Gastrocnemius medialis (tissue), 4 donors: ENCODE measurements at regions not wholly inside any gene's neighbourhood (a gene's known extent, or its start where the extent isn't known, plus 50 kb on each side); places are given as distances from the start of the nearest gene placed in this dataset.

Source experiments
- CTCF ChIP-seq, 5 experiments: fragments of 450-650 bp in 3 of 5; fragments of 200-600 bp in 2 of 5; sonication (generic) in 2 of 5; IDR thresholded peaks in 4 of 5; conservative IDR thresholded peaks in 1 of 5; 1 replicate in 4 of 5; 2 replicates in 1 of 5; pipeline ENCODE4 v1.5.1; 2016 to 2019; ENCODE audit warnings: antibody characterized with exemption in 5 of 5, mild to moderate bottlenecking in 3 of 5, moderate library complexity in 3 of 5
- POLR2A ChIP-seq, 2 donors: fragments of 450-650 bp; IDR thresholded peaks; one replicate each; pipeline ENCODE4 v1.6.1; 2017; ENCODE audit warnings: antibody characterized with exemption in 2 of 2, mild to moderate bottlenecking in 2 of 2, moderate library complexity in 2 of 2

GRCh38 chr6:19268117-19268516, 569.1 kb upstream of the ID4 start:
- TF ChIP-seq CTCF (IDR thresholded peaks at IDR 0.05 in 4 of 5, conservative IDR thresholded peaks at IDR 0.05 in 1 of 5) (no peak), POLR2A (IDR thresholded peaks at IDR 0.05) (no peak)
